OCI-LY7 (cell line): ENCODE measurements at regions not wholly inside any gene's neighbourhood (a gene's known extent, or its start where the extent isn't known, plus 50 kb on each side); places are given as distances from the start of the nearest gene placed in this dataset.

Source experiments
- CTCF ChIP-seq: fragments of 200-600 bp; sonication (generic); conservative IDR thresholded peaks from 2 replicates; pipeline ENCODE4 v1.5.1; 2014; ENCODE audit warnings: mild to moderate bottlenecking, antibody characterized with exemption, low read length, moderate library complexity, mixed read lengths
- EZH2phosphoT487 ChIP-seq: fragments of 200-600 bp; sonication (generic); IDR thresholded peaks from 2 replicates; pipeline ENCODE4 v1.6.1; 2018; ENCODE audit warnings: low read depth, borderline replicate concordance, mild to moderate bottlenecking, mixed run types, antibody characterized with exemption, low read length, moderate library complexity, mixed read lengths

GRCh38 chr16:86029131-86029741 lies 130.3 kb downstream of the IRF8 start:
- TF ChIP-seq CTCF: no peak
- no peak for TF ChIP-seq EZH2phosphoT487
